ENCODE measurements at regions not wholly inside any gene's neighbourhood (a gene's known extent, or its start where the extent isn't known, plus 50 kb on each side); places are given as distances from the start of the nearest gene placed in this dataset.

GRCh38 chr4:127284236-127284635, 348.5 kb upstream of the INTU start:
- Histone ChIP-seq H3K9ac (ENCODE audit: low read length) (no peak overlapping the region), H3K27me3 (ENCODE audit: low read length) (no peaks in the 10 kb centered on the region), H2AFZ (ENCODE audit: low read length) (no peak overlapping the region), H3K9me2 (replicated peaks; ENCODE audit: insufficient read depth, low read length) (no peaks in the 10 kb centered on the region), H3K4me1 (ENCODE audit: low read length) (no peaks in the 10 kb centered on the region), H3K4me2 (ENCODE audit: low read depth, low read length, poor library complexity, severe bottlenecking) (no peak overlapping the region), H3K36me3 (ENCODE audit: insufficient read depth, low read length) (no peaks in the 10 kb centered on the region), H3K79me2 (ENCODE audit: low read length) (no peaks in the 10 kb centered on the region), H4K20me1 (ENCODE audit: insufficient read depth, low read depth, low read length) (no peaks in the 10 kb centered on the region), H3K4me3 (ENCODE audit: low read length) (no peak overlapping the region), H3K27ac (ENCODE audit: low read length) (no peak overlapping the region), H3K9me3 (ENCODE audit: low read length) (0 out of 2 replicates have a peak, but pooled peaks cover 3% of the 10 kb centered on the region)
- no peak for DNase-seq

DNA sequence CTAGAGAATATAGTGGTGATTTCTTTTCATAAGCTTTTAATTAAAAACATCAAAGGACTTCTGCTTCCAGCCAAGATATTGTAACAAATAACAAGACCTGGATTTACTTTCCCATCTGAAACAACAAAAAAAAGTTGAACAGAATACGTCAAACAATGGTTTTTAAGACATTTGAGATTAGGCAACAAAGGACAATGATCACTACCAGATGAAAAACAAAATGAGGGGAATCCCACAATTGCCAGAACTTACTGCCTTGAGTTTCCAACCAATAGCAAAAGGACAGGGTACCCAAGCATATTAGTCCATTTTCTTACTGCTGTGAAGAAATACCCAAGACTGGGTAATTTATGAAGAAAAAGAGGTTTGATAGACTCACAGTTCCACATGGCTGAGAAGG, 341.4 kb upstream of the INTU start:
- H4K20me1 ChIP-seq (ENCODE audit: insufficient read depth, low read depth, low read length): no peaks in the 10 kb centered on the region
- H2AFZ ChIP-seq (ENCODE audit: low read length): no peak overlapping the region
- no peaks in the 10 kb centered on the region for H3K79me2 ChIP-seq (ENCODE audit: low read length)
- DNase-seq: no peak
- H3K4me3 ChIP-seq (ENCODE audit: low read length): no peak overlapping the region
- H3K9me2 ChIP-seq (replicated peaks; ENCODE audit: insufficient read depth, low read length): no peaks in the 10 kb centered on the region
- no peak overlapping the region for H3K9ac ChIP-seq (ENCODE audit: low read length)
- H3K27me3 ChIP-seq (ENCODE audit: low read length): no peaks in the 10 kb centered on the region
- H3K36me3 ChIP-seq (ENCODE audit: insufficient read depth, low read length): no peaks in the 10 kb centered on the region
- H3K4me1 ChIP-seq (ENCODE audit: low read length): no peaks in the 10 kb centered on the region
- H3K9me3 ChIP-seq (ENCODE audit: low read length): peaks cover 13% of the 10 kb centered on the region; the same call in 1 of the 2 replicates
- no peak overlapping the region for H3K27ac ChIP-seq (ENCODE audit: low read length)
- no peak overlapping the region for H3K4me2 ChIP-seq (ENCODE audit: low read depth, low read length, poor library complexity, severe bottlenecking)

- H3K4me3 ChIP-seq (ENCODE audit: low read length): no peak overlapping the region
- peaks cover 15% of the 10 kb centered on the region; the same call in 1 of the 2 replicates for H3K9me3 ChIP-seq (ENCODE audit: low read length)
- no peaks in the 10 kb centered on the region for H4K20me1 ChIP-seq (ENCODE audit: insufficient read depth, low read depth, low read length)
- no peaks in the 10 kb centered on the region for H3K79me2 ChIP-seq (ENCODE audit: low read length)
- H3K4me1 ChIP-seq (ENCODE audit: low read length): no peaks in the 10 kb centered on the region
- no peaks in the 10 kb centered on the region for H3K9me2 ChIP-seq (replicated peaks; ENCODE audit: insufficient read depth, low read length)
- DNase-seq: no peak
- no peak overlapping the region for H2AFZ ChIP-seq (ENCODE audit: low read length)
- no peak overlapping the region for H3K9ac ChIP-seq (ENCODE audit: low read length)
- H3K36me3 ChIP-seq (ENCODE audit: insufficient read depth, low read length): no peaks in the 10 kb centered on the region
- H3K27ac ChIP-seq (ENCODE audit: low read length): no peak overlapping the region
- H3K27me3 ChIP-seq (ENCODE audit: low read length): no peaks in the 10 kb centered on the region
- H3K4me2 ChIP-seq (ENCODE audit: low read depth, low read length, poor library complexity, severe bottlenecking): no peak overlapping the region
Observed at GRCh38 chr4:127293496-127293895, 339.3 kb upstream of the INTU start.

- H3K79me2 ChIP-seq (ENCODE audit: low read length): no peaks in the 10 kb centered on the region
- H3K9me2 ChIP-seq (replicated peaks; ENCODE audit: insufficient read depth, low read length): no peaks in the 10 kb centered on the region
- no peak overlapping the region for H2AFZ ChIP-seq (ENCODE audit: low read length)
- H3K27ac ChIP-seq (ENCODE audit: low read length): no peak overlapping the region
- H3K4me2 ChIP-seq (ENCODE audit: low read depth, low read length, poor library complexity, severe bottlenecking): no peak overlapping the region
- H3K4me1 ChIP-seq (ENCODE audit: low read length): no peaks in the 10 kb centered on the region
- DNase-seq: no peak
- no peaks in the 10 kb centered on the region for H4K20me1 ChIP-seq (ENCODE audit: insufficient read depth, low read depth, low read length)
- H3K36me3 ChIP-seq (ENCODE audit: insufficient read depth, low read length): no peaks in the 10 kb centered on the region
- H3K27me3 ChIP-seq (ENCODE audit: low read length): no peaks in the 10 kb centered on the region
- peaks cover 7% of the 10 kb centered on the region; the same call in 1 of the 2 replicates for H3K9me3 ChIP-seq (ENCODE audit: low read length)
- H3K9ac ChIP-seq (ENCODE audit: low read length): no peak overlapping the region
- no peak overlapping the region for H3K4me3 ChIP-seq (ENCODE audit: low read length)
Observed at GRCh38 chr4:127304356-127304755, 328.4 kb upstream of the INTU start.

GRCh38 chr4:127307996-127308395, 324.8 kb upstream of the INTU start:
- Histone ChIP-seq H3K4me2 (ENCODE audit: low read depth, low read length, poor library complexity, severe bottlenecking) (no peak overlapping the region), H3K4me3 (ENCODE audit: low read length) (no peak overlapping the region), H3K79me2 (ENCODE audit: low read length) (no peaks in the 10 kb centered on the region), H3K9me3 (ENCODE audit: low read length) (peaks cover 4% of the 10 kb centered on the region; the same call in 1 of the 2 replicates), H4K20me1 (ENCODE audit: insufficient read depth, low read depth, low read length) (no peaks in the 10 kb centered on the region), H3K27me3 (ENCODE audit: low read length) (no peaks in the 10 kb centered on the region), H3K4me1 (ENCODE audit: low read length) (no peaks in the 10 kb centered on the region), H3K27ac (ENCODE audit: low read length) (no peak overlapping the region), H3K9ac (ENCODE audit: low read length) (no peak overlapping the region), H3K9me2 (replicated peaks; ENCODE audit: insufficient read depth, low read length) (no peaks in the 10 kb centered on the region), H3K36me3 (ENCODE audit: insufficient read depth, low read length) (no peaks in the 10 kb centered on the region), H2AFZ (ENCODE audit: low read length) (no peak overlapping the region)
- no peak for DNase-seq

DNA sequence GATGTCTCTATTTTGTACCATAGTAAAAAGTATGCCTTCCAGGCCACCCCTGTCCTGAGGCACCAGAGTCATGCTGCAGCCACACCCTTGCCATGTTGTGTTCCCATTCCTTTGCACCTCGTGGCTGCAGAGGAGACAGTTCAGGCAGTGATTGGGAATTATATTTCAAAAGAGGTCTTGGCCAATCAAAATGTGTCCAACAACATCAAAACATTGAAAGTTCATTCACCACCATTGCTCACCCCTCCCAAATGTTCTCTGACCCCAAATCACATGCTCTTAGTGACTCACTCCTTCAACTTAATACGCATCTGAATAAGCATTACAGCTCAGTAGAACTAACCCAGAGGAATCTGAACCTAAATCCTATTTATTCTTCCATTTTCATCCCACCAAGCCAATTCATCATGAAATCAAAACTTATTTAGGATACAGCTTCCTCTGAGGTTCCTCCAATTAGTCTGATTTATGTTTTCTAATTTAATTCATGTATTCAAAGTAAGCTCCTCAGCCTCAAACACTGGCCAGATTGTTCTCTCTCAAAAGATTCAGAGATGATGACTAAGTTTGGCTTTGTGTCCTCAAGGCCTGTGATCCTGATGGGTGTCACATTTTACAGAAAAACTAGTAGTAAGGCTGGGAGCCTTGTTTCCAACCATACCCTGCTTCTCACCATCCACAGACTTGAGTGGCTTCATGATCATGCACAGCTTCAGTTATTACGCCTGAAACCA, 323.2 kb upstream of the INTU start:
- Histone ChIP-seq H3K4me2 (ENCODE audit: low read depth, low read length, poor library complexity, severe bottlenecking) (no peak overlapping the region), H3K79me2 (ENCODE audit: low read length) (no peaks in the 10 kb centered on the region), H2AFZ (ENCODE audit: low read length) (no peak overlapping the region), H3K9me3 (ENCODE audit: low read length) (peaks cover 5% of the 10 kb centered on the region; the same call in 1 of the 2 replicates), H3K36me3 (ENCODE audit: insufficient read depth, low read length) (no peaks in the 10 kb centered on the region), H4K20me1 (ENCODE audit: insufficient read depth, low read depth, low read length) (no peaks in the 10 kb centered on the region), H3K9me2 (replicated peaks; ENCODE audit: insufficient read depth, low read length) (no peaks in the 10 kb centered on the region), H3K27me3 (ENCODE audit: low read length) (no peaks in the 10 kb centered on the region), H3K4me3 (ENCODE audit: low read length) (no peak overlapping the region), H3K4me1 (ENCODE audit: low read length) (no peaks in the 10 kb centered on the region), H3K27ac (ENCODE audit: low read length) (no peak overlapping the region), H3K9ac (ENCODE audit: low read length) (no peak overlapping the region)
- no peak for DNase-seq

DNA sequence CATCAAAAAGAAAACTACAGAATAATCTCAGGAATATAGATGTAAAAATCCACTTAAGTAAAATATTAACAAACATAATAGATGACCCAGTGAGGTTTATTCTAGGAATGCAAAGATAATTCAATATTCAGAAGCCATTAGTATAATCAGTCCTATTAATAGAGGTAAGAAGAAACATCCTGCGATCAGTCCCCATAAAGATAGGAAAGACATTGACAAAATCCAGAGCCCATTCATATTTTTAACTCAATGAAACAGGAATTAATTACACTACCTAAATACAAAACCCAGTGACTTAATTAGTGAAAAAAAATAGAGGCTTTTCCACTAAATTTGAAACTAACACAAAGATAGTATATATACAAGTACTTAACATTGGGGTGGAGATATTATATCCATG, 321.4 kb upstream of the INTU start:
- no peak overlapping the region for H3K27ac ChIP-seq (ENCODE audit: low read length)
- H3K36me3 ChIP-seq (ENCODE audit: insufficient read depth, low read length): no peaks in the 10 kb centered on the region
- no peak overlapping the region for H3K9ac ChIP-seq (ENCODE audit: low read length)
- H3K27me3 ChIP-seq (ENCODE audit: low read length): no peaks in the 10 kb centered on the region
- no peaks in the 10 kb centered on the region for H3K4me1 ChIP-seq (ENCODE audit: low read length)
- H2AFZ ChIP-seq (ENCODE audit: low read length): no peak overlapping the region
- peaks cover 8% of the 10 kb centered on the region; the same call in 1 of the 2 replicates for H3K9me3 ChIP-seq (ENCODE audit: low read length)
- no peak overlapping the region for H3K4me3 ChIP-seq (ENCODE audit: low read length)
- DNase-seq: no peak
- H4K20me1 ChIP-seq (ENCODE audit: insufficient read depth, low read depth, low read length): no peaks in the 10 kb centered on the region
- no peaks in the 10 kb centered on the region for H3K79me2 ChIP-seq (ENCODE audit: low read length)
- no peak overlapping the region for H3K4me2 ChIP-seq (ENCODE audit: low read depth, low read length, poor library complexity, severe bottlenecking)
- H3K9me2 ChIP-seq (replicated peaks; ENCODE audit: insufficient read depth, low read length): no peaks in the 10 kb centered on the region

GRCh38 chr4:127311924-127312323, 320.8 kb upstream of the INTU start:
- Histone ChIP-seq H3K9ac (ENCODE audit: low read length) (no peak overlapping the region), H3K9me3 (ENCODE audit: low read length) (peaks cover 8% of the 10 kb centered on the region; the same call in 1 of the 2 replicates), H3K27ac (ENCODE audit: low read length) (no peak overlapping the region), H3K9me2 (replicated peaks; ENCODE audit: insufficient read depth, low read length) (no peaks in the 10 kb centered on the region), H3K4me3 (ENCODE audit: low read length) (no peak overlapping the region), H3K4me1 (ENCODE audit: low read length) (no peaks in the 10 kb centered on the region), H3K4me2 (ENCODE audit: low read depth, low read length, poor library complexity, severe bottlenecking) (no peak overlapping the region), H3K36me3 (ENCODE audit: insufficient read depth, low read length) (no peaks in the 10 kb centered on the region), H3K27me3 (ENCODE audit: low read length) (no peaks in the 10 kb centered on the region), H2AFZ (ENCODE audit: low read length) (no peak overlapping the region), H4K20me1 (ENCODE audit: insufficient read depth, low read depth, low read length) (no peaks in the 10 kb centered on the region), H3K79me2 (ENCODE audit: low read length) (no peaks in the 10 kb centered on the region)
- no peak for DNase-seq

Measured in Karpas-422 (cell line).